Stomach (tissue), 4 donors: ENCODE measurements at regions not wholly inside any gene's neighbourhood (a gene's known extent, or its start where the extent isn't known, plus 50 kb on each side); places are given as distances from the start of the nearest gene placed in this dataset.
"Not testable (repeated sequence)": the region's sequence is repeated elsewhere in the genome, so short reads cannot be mapped to it uniquely, and the experiment has no call there.

ENCODE experiments used
- POLR2A ChIP-seq, 4 donors: fragments of 450-650 bp; IDR thresholded peaks; one replicate each; pipeline ENCODE4 v1.6.1; 2016; ENCODE audit warnings: antibody characterized with exemption in 4 of 4, control low read depth in 2 of 4, mild to moderate bottlenecking in 1 of 4, moderate library complexity in 1 of 4
- POLR2AphosphoS5 ChIP-seq, 3 donors: sonication (generic); formaldehyde crosslinking; IDR thresholded peaks; one replicate each; pipeline ENCODE4 v1.6.1; 2016; ENCODE audit warnings: antibody characterized with exemption in 3 of 3
- TF ChIP-seq, protein P1 (sequence below), 7 experiments: fragments of 450-650 bp in 4 of 7; fragments of 200-600 bp in 3 of 7; sonication (generic) in 3 of 7; IDR thresholded peaks; one replicate each; pipeline ENCODE4 v1.5.1; 2016 to 2019; ENCODE audit warnings: antibody characterized with exemption in 7 of 7, control low read depth in 2 of 7, mild to moderate bottlenecking in 1 of 7

DNA sequence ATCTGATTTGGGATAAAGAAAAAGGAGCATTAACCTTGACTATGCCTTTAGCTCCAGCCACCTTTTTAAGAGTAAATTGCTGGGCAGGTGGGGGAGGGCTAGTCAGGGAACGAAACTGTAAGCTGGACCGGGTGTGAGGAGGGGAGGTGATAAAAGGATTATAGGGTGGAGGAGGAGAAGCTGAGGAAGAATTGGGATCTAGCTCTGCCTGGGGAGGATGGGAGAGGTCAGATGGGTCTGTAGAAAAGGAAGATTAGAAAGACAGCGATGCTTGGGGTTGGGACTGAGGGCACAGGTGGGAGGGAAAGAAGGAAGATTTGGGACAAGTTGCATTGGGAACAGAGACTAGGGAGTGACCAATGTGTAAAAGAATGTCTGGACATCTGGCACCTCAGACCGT, 772.4 kb upstream of the KIRREL3 start:
- TF ChIP-seq, protein P1, sequence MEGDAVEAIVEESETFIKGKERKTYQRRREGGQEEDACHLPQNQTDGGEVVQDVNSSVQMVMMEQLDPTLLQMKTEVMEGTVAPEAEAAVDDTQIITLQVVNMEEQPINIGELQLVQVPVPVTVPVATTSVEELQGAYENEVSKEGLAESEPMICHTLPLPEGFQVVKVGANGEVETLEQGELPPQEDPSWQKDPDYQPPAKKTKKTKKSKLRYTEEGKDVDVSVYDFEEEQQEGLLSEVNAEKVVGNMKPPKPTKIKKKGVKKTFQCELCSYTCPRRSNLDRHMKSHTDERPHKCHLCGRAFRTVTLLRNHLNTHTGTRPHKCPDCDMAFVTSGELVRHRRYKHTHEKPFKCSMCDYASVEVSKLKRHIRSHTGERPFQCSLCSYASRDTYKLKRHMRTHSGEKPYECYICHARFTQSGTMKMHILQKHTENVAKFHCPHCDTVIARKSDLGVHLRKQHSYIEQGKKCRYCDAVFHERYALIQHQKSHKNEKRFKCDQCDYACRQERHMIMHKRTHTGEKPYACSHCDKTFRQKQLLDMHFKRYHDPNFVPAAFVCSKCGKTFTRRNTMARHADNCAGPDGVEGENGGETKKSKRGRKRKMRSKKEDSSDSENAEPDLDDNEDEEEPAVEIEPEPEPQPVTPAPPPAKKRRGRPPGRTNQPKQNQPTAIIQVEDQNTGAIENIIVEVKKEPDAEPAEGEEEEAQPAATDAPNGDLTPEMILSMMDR (IDR thresholded peaks at IDR 0.05): not testable (repeated sequence)
- not testable (repeated sequence) for TF ChIP-seq POLR2A, POLR2AphosphoS5 (IDR thresholded peaks at IDR 0.05)
